Neuronal stem cell (in vitro differentiated cells): ENCODE measurements at regions not wholly inside any gene's neighbourhood (a gene's known extent, or its start where the extent isn't known, plus 50 kb on each side); places are given as distances from the start of the nearest gene placed in this dataset.

Experiments used
- DNase-seq: peaks from one replicate; pipeline ENCODE4 v3.0.0-alpha.2; 2013; ENCODE audit warnings: low spot score
- H2AFZ ChIP-seq: one replicate; pipeline ENCODE4 v1.6.1; 2013; ENCODE audit warnings: mild to moderate bottlenecking, low read length, inconsistent platforms
- H2AK5ac ChIP-seq: 2 replicates; pipeline ENCODE4 v1.6.1; 2013; ENCODE audit warnings: low read depth, mild to moderate bottlenecking, inconsistent platforms, low read length, moderate library complexity, mixed read lengths
- H2BK120ac ChIP-seq: 2 replicates; pipeline ENCODE4 v1.6.1; 2013; ENCODE audit warnings: low read depth, mild to moderate bottlenecking, inconsistent platforms, low read length, moderate library complexity, mixed read lengths
- H2BK12ac ChIP-seq: one replicate; pipeline ENCODE4 v1.6.1; 2013; ENCODE audit warnings: low read length, inconsistent platforms
- H2BK15ac ChIP-seq: 2 replicates; pipeline ENCODE4 v1.6.1; 2013; ENCODE audit warnings: mild to moderate bottlenecking, low read length, inconsistent platforms, mixed read lengths
- H2BK5ac ChIP-seq: one replicate; pipeline ENCODE4 v1.6.1; 2013; ENCODE audit warnings: inconsistent platforms, mild to moderate bottlenecking, low read length, moderate library complexity
- H3K14ac ChIP-seq: one replicate; pipeline ENCODE4 v1.6.1; 2013; ENCODE audit warnings: low read length, inconsistent platforms
- H3K18ac ChIP-seq: 2 replicates; pipeline ENCODE4 v1.6.1; 2013; ENCODE audit warnings: low read length, inconsistent platforms
- H3K23ac ChIP-seq: 2 replicates; pipeline ENCODE4 v1.6.1; 2013; ENCODE audit warnings: low read depth, mild to moderate bottlenecking, mixed read lengths, low read length, inconsistent platforms; ENCODE audit not compliant: poor library complexity
- H3K27ac ChIP-seq: replicated peaks from 3 replicates; pipeline ENCODE4 v1.5.1; 2013; ENCODE audit warnings: low read length, inconsistent platforms
- H3K27me3 ChIP-seq, 3 experiments: 2 replicates each; pipeline ENCODE4 v1.6.1; 2013; ENCODE audit warnings: low read length in 3 of 3, mild to moderate bottlenecking in 2 of 3, inconsistent platforms in 1 of 3, low read depth in 1 of 3, mixed read lengths in 1 of 3, moderate library complexity in 1 of 3; ENCODE audit not compliant: control insufficient read depth in 3 of 3, insufficient read depth in 3 of 3
- H3K36me3 ChIP-seq, 2 donors: replicated peaks in 1 of 2; 2 replicates each; pipeline ENCODE4 v1.6.1; 2013; ENCODE audit warnings: low read length in 2 of 2; ENCODE audit not compliant: control insufficient read depth in 2 of 2, insufficient read depth in 2 of 2
- H3K4ac ChIP-seq: 2 replicates; pipeline ENCODE4 v1.6.1; 2013; ENCODE audit warnings: inconsistent platforms, mild to moderate bottlenecking, low read length, moderate library complexity
- H3K4me1 ChIP-seq, 2 donors: 1 replicate in 1 of 2; 2 replicates in 1 of 2; pipeline ENCODE4 v1.6.1; 2013; ENCODE audit warnings: low read length in 2 of 2, low read depth in 1 of 2; ENCODE audit not compliant: control insufficient read depth in 2 of 2, insufficient read depth in 1 of 2
- H3K4me2 ChIP-seq: one replicate; pipeline ENCODE4 v1.6.1; 2013; ENCODE audit warnings: mild to moderate bottlenecking, low read length, inconsistent platforms; ENCODE audit not compliant: insufficient read depth, poor library complexity, severe bottlenecking
- H3K4me3 ChIP-seq, 2 donors: 2 replicates each; pipeline ENCODE4 v1.5.1; 2013; ENCODE audit warnings: low read length in 2 of 2, mild to moderate bottlenecking in 2 of 2, inconsistent platforms in 1 of 2, moderate library complexity in 1 of 2
- H3K79me1 ChIP-seq: one replicate; pipeline ENCODE4 v1.6.1; 2013; ENCODE audit warnings: low read depth, mild to moderate bottlenecking, inconsistent platforms, low read length, moderate library complexity
- H3K9ac ChIP-seq: one replicate; pipeline ENCODE4 v1.6.1; 2013; ENCODE audit warnings: mild to moderate bottlenecking, low read depth, low read length, inconsistent platforms; ENCODE audit not compliant: poor library complexity
- H3K9me3 ChIP-seq, 2 donors: replicated peaks in 1 of 2; 2 replicates each; pipeline versions ENCODE3 to v1.6.1; 2013; ENCODE audit warnings: low read length in 2 of 2, mild to moderate bottlenecking in 2 of 2, inconsistent platforms in 1 of 2, low read depth in 1 of 2, mixed read lengths in 1 of 2, moderate library complexity in 1 of 2; ENCODE audit not compliant: control insufficient read depth in 2 of 2, insufficient read depth in 1 of 2
- H4K8ac ChIP-seq: one replicate; pipeline ENCODE4 v1.6.1; 2013; ENCODE audit warnings: low read depth, mild to moderate bottlenecking, inconsistent platforms, low read length, moderate library complexity
- H4K91ac ChIP-seq: one replicate; pipeline ENCODE4 v1.6.1; 2013; ENCODE audit warnings: low read length, low read depth, mild to moderate bottlenecking, inconsistent platforms; ENCODE audit not compliant: poor library complexity
- WGBS, 2 donors: extraction: QIAGEN DNeasy Blood & Tissue Kit; methylation state at CpG; one replicate each; pipeline ENCODE4 v1.1.7; 2013; ENCODE audit warnings: missing lambda C conversion rate in 2 of 2, mixed read lengths in 1 of 2; ENCODE audit not compliant: insufficient read length in 2 of 2, insufficient replicate concordance in 1 of 2; ENCODE audit errors: extremely low coverage in 2 of 2; 5-methylcytosine and 5-hydroxymethylcytosine counted together

DNA sequence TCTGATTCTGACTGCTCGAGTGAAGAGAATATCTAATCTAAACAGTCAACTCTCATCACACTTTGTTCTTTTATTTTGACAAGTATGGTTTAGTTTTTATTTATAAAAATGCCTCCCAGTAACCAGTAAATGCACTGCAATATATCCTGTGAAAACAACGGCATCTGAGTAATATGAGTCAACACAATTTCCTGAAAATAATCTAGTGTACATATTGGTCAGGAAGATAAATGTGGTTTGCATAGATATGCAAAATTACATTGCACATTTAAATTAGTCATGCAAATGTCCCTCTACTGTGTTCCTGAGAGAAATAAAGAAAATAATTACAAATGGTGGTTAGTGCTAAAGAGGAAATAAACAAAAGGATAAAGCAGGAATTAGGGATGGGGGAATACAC, 1190.7 kb upstream of the SEL1L start:
- no CpG with 5 or more reads among the region's 2 CpGs for WGBS, 2 donors
- no peak overlapping the region for H3K18ac ChIP-seq
- no peak for DNase-seq

DNA sequence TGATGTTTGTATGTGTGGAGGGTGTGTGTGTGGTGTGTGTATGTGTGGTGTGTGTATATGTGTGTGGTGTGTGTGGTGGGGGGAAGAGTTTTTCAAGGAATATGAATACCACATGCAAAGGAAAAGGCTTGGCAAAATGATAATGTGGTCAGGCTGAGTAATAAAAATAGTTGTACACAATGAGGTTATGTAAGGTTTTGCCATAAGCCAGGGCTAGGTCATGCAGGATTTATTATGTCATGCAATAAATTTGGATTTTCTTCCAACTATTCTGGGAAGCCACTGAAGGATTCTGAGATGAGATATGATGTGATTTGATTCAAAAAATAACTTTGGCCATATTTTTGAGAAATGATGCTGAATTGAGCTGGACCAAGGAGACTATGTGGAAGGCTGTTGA, 1191.6 kb upstream of the SEL1L start:
- no peak overlapping the region for H3K18ac ChIP-seq

More for the DNA sequence above, 1190.7 kb upstream of the SEL1L start:
- no peak overlapping the region for H3K27ac ChIP-seq
- H3K27me3 ChIP-seq: no peaks in the 10 kb centered on the region
- H3K9ac ChIP-seq: no peak overlapping the region
- no peak overlapping the region for H2BK15ac ChIP-seq
- no peak overlapping the region for H3K4ac ChIP-seq
- no peaks in the 10 kb centered on the region for H3K36me3 ChIP-seq
- no peak overlapping the region for H3K23ac ChIP-seq
- H2BK120ac ChIP-seq: no peak overlapping the region
- H2BK12ac ChIP-seq: no peak overlapping the region
- H3K79me1 ChIP-seq: no peaks in the 10 kb centered on the region
- no peak overlapping the region for H2AK5ac ChIP-seq
- H2AFZ ChIP-seq: no peak overlapping the region
- H3K14ac ChIP-seq: no peak overlapping the region
- no peak overlapping the region for H3K4me2 ChIP-seq
- peaks cover 0 to 3% of the 10 kb centered on the region in 2 donors for H3K9me3 ChIP-seq
- no peak overlapping the region for H2BK5ac ChIP-seq
- H3K4me3 ChIP-seq: no peak overlapping the region
- H4K91ac ChIP-seq: no peak overlapping the region
- peaks cover 0 to 3% of the 10 kb centered on the region in 2 donors for H3K4me1 ChIP-seq
- no peak overlapping the region for H4K8ac ChIP-seq

DNA sequence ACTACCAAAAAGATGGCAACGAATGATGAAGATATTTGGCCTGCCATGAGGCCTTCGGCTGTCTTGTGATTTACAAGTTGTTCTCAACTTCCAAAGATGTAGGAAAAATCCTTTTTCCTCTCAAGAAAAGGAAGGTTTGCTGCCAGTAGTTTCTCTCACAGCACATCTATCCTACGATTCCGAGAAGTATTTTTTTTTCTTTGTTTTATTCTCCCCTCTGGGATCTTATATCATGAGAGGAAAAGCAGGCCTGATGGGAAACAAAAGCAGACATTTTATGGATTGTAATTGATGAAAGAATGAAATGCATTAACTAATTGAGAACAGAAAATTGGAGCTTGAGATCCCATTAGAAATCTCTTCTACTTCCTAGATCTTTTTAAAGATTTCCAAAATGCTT, 1197.9 kb upstream of the SEL1L start:
- Histone ChIP-seq H3K18ac (no peak overlapping the region), H2BK120ac (no peak overlapping the region), H3K36me3 (no peaks in the 10 kb centered on the region), H3K9ac (no peak overlapping the region), H2BK15ac (no peak overlapping the region), H3K79me1 (no peaks in the 10 kb centered on the region), H2AK5ac (no peak overlapping the region), H3K23ac (no peak overlapping the region), H3K27ac (no peak overlapping the region), H3K4me2 (no peak overlapping the region), H3K4me1 (no peaks in the 10 kb centered on the region), H2BK12ac (no peak overlapping the region), H2AFZ (no peak overlapping the region), H3K14ac (no peak overlapping the region), H3K27me3 (no peaks in the 10 kb centered on the region), H3K4ac (no peak overlapping the region), H3K4me3 (no peak overlapping the region), H4K91ac (no peak overlapping the region), H2BK5ac (no peak overlapping the region), H4K8ac (no peak overlapping the region), H3K9me3 (no peaks in the 10 kb centered on the region)
- no CpG with 5 or more reads among the region's 4 CpGs for WGBS, 2 donors
- DNase-seq: no peak

More for the DNA sequence above, 1191.6 kb upstream of the SEL1L start:
- Histone ChIP-seq H3K14ac (no peak overlapping the region), H3K9ac (peak overlapping the region; percentile 64), H3K4me3 (peak overlapping the region in 1 of 2 donors; percentile 73), H4K91ac (no peak overlapping the region), H2AK5ac (no peak overlapping the region), H3K4ac (no peak overlapping the region), H2BK5ac (no peak overlapping the region), H3K27me3 (no peaks in the 10 kb centered on the region), H3K79me1 (no peaks in the 10 kb centered on the region), H2BK12ac (no peak overlapping the region), H3K23ac (no peak overlapping the region), H3K4me2 (no peak overlapping the region), H3K27ac (no peak overlapping the region), H2BK120ac (no peak overlapping the region), H2BK15ac (no peak overlapping the region), H3K9me3 (peaks cover 0 to 3% of the 10 kb centered on the region in 2 donors), H3K4me1 (peaks cover 0 to 3% of the 10 kb centered on the region in 2 donors), H3K36me3 (no peaks in the 10 kb centered on the region), H4K8ac (no peak overlapping the region), H2AFZ (no peak overlapping the region)
- DNase-seq: no peak

DNA sequence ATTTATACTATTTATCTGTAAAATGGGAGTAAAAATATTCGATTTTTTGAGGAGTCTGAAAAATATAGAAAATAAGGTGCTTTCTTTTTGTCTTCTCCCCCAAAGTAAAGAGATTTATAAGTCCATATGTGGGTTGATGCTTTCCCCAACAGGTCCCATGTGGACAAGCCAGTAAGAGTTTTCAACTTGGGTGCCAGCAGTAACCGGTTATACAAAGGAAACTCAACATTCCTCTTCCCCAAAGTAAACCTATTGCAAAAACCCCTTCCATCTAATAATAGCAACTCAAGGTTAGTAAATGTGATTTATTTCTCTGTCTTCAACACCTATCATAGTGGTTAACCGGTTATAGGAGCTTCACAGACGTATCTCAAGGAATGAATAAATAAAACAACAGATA, 1206.9 kb upstream of the SEL1L start:
- Histone ChIP-seq H3K9ac (no peak overlapping the region), H3K14ac (no peak overlapping the region), H2AK5ac (no peak overlapping the region), H3K4me1 (no peaks in the 10 kb centered on the region), H4K91ac (no peak overlapping the region), H3K4ac (no peak overlapping the region), H3K36me3 (no peaks in the 10 kb centered on the region), H3K79me1 (no peaks in the 10 kb centered on the region), H2AFZ (no peak overlapping the region), H3K4me2 (no peak overlapping the region), H3K23ac (no peak overlapping the region), H4K8ac (no peak overlapping the region), H3K9me3 (no peaks in the 10 kb centered on the region), H2BK120ac (no peak overlapping the region), H2BK15ac (no peak overlapping the region), H3K27me3 (no peaks in the 10 kb centered on the region), H3K27ac (no peak overlapping the region), H2BK12ac (no peak overlapping the region), H3K4me3 (no peak overlapping the region), H2BK5ac (no peak overlapping the region), H3K18ac (no peak overlapping the region)
- no CpG with 5 or more reads among the region's 4 CpGs for WGBS, 2 donors
- DNase-seq: no peak
